Loucy (cell line): ENCODE measurements at regions not wholly inside any gene's neighbourhood (a gene's known extent, or its start where the extent isn't known, plus 50 kb on each side); places are given as distances from the start of the nearest gene placed in this dataset.

Experiments
- H2AFZ ChIP-seq: fragments of 200-600 bp; sonication (generic); 2 replicates; pipeline ENCODE4 v1.6.0; 2016; ENCODE audit warnings: antibody characterized with exemption, mild to moderate bottlenecking, low read length, moderate library complexity
- H3F3A ChIP-seq: fragments of 200-600 bp; 2 replicates; pipeline ENCODE4 v1.6.0; 2016; ENCODE audit warnings: antibody characterized with exemption, low read depth, mild to moderate bottlenecking
- H3K27me3 ChIP-seq: fragments of 200-600 bp; sonication (generic); 2 replicates; pipeline ENCODE4 v1.6.1; 2014; ENCODE audit warnings: low read length, mild to moderate bottlenecking; ENCODE audit not compliant: insufficient read depth, poor library complexity, severe bottlenecking
- H3K36me3 ChIP-seq: fragments of 200-600 bp; sonication (generic); 2 replicates; pipeline ENCODE4 v1.6.1; 2016; ENCODE audit warnings: low read length; ENCODE audit not compliant: insufficient read depth
- H3K4me1 ChIP-seq: fragments of 200-600 bp; sonication (generic); 2 replicates; pipeline ENCODE4 v1.5.1; 2014; ENCODE audit warnings: low read length, mild to moderate bottlenecking; ENCODE audit not compliant: insufficient read depth, poor library complexity, severe bottlenecking
- H3K4me2 ChIP-seq: fragments of 200-600 bp; sonication (generic); 2 replicates; pipeline ENCODE4 v1.6.0; 2014; ENCODE audit warnings: antibody characterized with exemption, low read length, low read depth, mild to moderate bottlenecking; ENCODE audit not compliant: poor library complexity, severe bottlenecking
- H3K4me3 ChIP-seq: fragments of 200-600 bp; sonication (generic); 2 replicates; pipeline ENCODE4 v1.5.1; 2014; ENCODE audit warnings: low read length, mild to moderate bottlenecking, mixed read lengths; ENCODE audit not compliant: poor library complexity, severe bottlenecking
- H3K79me2 ChIP-seq: fragments of 200-600 bp; sonication (generic); 2 replicates; pipeline ENCODE4 v1.6.1; 2014; ENCODE audit warnings: low read length; ENCODE audit not compliant: insufficient read depth
- H3K9ac ChIP-seq: fragments of 200-600 bp; sonication (generic); 2 replicates; pipeline ENCODE4 v1.6.0; 2014; ENCODE audit warnings: mild to moderate bottlenecking, low read depth, low read length, moderate library complexity; ENCODE audit not compliant: poor library complexity, severe bottlenecking
- H3K9me2 ChIP-seq: fragments of 200-600 bp; sonication (generic); replicated peaks from 2 replicates; pipeline ENCODE4 v1.6.1; 2016; ENCODE audit warnings: low read depth, low read length, mixed read lengths
- H3K9me3 ChIP-seq: fragments of 200-600 bp; sonication (generic); 2 replicates; pipeline ENCODE4 v1.6.1; 2014; ENCODE audit warnings: mild to moderate bottlenecking, antibody characterized with exemption, low read length, low read depth; ENCODE audit not compliant: insufficient read depth
- H4K20me1 ChIP-seq: fragments of 200-600 bp; sonication (generic); 2 replicates; pipeline ENCODE4 v1.6.0; 2014; ENCODE audit warnings: antibody characterized with exemption, low read length, mild to moderate bottlenecking; ENCODE audit not compliant: insufficient read depth, poor library complexity, severe bottlenecking
- EZH2phosphoT487 ChIP-seq: fragments of 200-600 bp; IDR thresholded peaks from 2 replicates; pipeline ENCODE4 v1.6.1; 2018; ENCODE audit warnings: antibody characterized with exemption, mild to moderate bottlenecking, moderate library complexity, borderline replicate concordance
- TF ChIP-seq, protein P1 (sequence below): fragments of 200-600 bp; sonication (generic); conservative IDR thresholded peaks from 2 replicates; pipeline ENCODE4 v1.5.1; 2014; ENCODE audit warnings: mild to moderate bottlenecking, antibody characterized with exemption, low read length

- TF ChIP-seq EZH2phosphoT487, result no peak
- TF ChIP-seq, protein P1, sequence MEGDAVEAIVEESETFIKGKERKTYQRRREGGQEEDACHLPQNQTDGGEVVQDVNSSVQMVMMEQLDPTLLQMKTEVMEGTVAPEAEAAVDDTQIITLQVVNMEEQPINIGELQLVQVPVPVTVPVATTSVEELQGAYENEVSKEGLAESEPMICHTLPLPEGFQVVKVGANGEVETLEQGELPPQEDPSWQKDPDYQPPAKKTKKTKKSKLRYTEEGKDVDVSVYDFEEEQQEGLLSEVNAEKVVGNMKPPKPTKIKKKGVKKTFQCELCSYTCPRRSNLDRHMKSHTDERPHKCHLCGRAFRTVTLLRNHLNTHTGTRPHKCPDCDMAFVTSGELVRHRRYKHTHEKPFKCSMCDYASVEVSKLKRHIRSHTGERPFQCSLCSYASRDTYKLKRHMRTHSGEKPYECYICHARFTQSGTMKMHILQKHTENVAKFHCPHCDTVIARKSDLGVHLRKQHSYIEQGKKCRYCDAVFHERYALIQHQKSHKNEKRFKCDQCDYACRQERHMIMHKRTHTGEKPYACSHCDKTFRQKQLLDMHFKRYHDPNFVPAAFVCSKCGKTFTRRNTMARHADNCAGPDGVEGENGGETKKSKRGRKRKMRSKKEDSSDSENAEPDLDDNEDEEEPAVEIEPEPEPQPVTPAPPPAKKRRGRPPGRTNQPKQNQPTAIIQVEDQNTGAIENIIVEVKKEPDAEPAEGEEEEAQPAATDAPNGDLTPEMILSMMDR, result no peak
Measured at GRCh38 chr13:33640832-33641231, 177.1 kb upstream of the RFC3 start.

GRCh38 chr13:33642374-33643065 lies 175.4 kb upstream of the RFC3 start:
- H3F3A ChIP-seq, result no peaks in the 10 kb centered on the region
- H3K4me1 ChIP-seq, result no peaks in the 10 kb centered on the region
- H3K9me3 ChIP-seq, result no peaks in the 10 kb centered on the region; the same call in 1 of the 2 replicates
- no peaks in the 10 kb centered on the region for H3K36me3 ChIP-seq
- no peak for TF ChIP-seq EZH2phosphoT487
- TF ChIP-seq, protein P1, result no peak
- no peaks in the 10 kb centered on the region for H3K9me2 ChIP-seq
- H2AFZ ChIP-seq, result no peak overlapping the region
- no peak overlapping the region for H3K4me2 ChIP-seq
- no peaks in the 10 kb centered on the region for H3K27me3 ChIP-seq
- no peak overlapping the region for H3K9ac ChIP-seq
- no peaks in the 10 kb centered on the region for H4K20me1 ChIP-seq
- no peaks in the 10 kb centered on the region for H3K79me2 ChIP-seq
- no peak overlapping the region for H3K4me3 ChIP-seq

More at GRCh38 chr13:33640832-33641231, 177.1 kb upstream of the RFC3 start:
- Histone ChIP-seq H3K4me2 (no peak overlapping the region), H3K27me3 (no peaks in the 10 kb centered on the region), H2AFZ (no peak overlapping the region), H3K9me2 (no peaks in the 10 kb centered on the region), H3K4me3 (no peak overlapping the region), H3K9ac (no peak overlapping the region), H4K20me1 (no peaks in the 10 kb centered on the region), H3K9me3 (no peaks in the 10 kb centered on the region; the same call in 1 of the 2 replicates), H3F3A (no peaks in the 10 kb centered on the region), H3K36me3 (no peaks in the 10 kb centered on the region), H3K4me1 (no peaks in the 10 kb centered on the region), H3K79me2 (no peaks in the 10 kb centered on the region)

DNA sequence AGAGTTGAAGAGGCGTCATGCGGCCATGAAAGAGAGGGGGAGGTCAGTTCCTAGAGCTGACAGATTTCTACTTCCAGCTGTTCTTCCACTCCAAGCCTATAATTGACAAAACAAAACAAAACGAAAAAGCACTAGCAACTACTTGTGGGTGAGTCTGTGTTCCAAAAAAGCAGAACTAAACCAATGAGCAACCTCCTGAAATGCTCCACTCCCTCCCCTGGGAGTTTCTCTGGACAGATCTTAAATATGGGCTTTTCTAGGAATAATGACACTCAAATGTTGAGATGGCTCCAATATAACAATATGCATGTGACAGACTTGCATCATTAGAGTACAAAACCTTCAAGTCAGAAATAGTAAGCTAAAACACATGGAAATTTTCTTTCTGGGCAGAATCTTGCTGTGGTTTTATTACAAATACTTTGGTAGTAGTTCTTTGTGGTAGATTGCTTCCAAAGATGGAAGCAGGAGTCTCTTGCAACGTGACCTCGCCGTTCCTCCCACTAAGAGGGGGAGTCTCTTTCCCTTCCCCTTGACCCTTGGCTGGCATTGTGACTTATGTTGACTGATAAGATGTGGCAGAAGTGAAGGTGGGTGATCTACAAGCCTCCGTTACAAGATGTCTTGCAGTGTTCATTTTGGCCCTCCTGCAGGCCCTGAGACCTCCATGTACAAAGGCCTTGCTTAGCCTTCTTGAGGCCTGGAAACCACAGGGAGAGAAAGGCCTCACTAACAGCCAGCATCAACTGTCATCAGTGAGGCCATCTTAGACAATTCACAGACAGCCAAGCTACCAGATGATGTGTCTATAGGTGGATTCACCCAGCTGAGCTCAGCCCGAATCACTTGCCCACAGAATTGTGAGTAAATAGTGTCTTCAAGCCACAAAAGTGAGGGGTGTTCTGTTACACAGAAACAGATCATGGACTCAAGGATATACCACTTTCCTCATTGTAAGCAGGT lies 173.1 kb upstream of the RFC3 start:
- no peaks in the 10 kb centered on the region for H3K36me3 ChIP-seq
- H3K9me2 ChIP-seq, result no peaks in the 10 kb centered on the region
- TF ChIP-seq, protein P1, result no peak
- TF ChIP-seq EZH2phosphoT487, result no peak
- no peaks in the 10 kb centered on the region for H4K20me1 ChIP-seq
- H3K4me1 ChIP-seq, result no peaks in the 10 kb centered on the region
- H3K4me3 ChIP-seq, result no peak overlapping the region
- no peaks in the 10 kb centered on the region for H3F3A ChIP-seq
- H2AFZ ChIP-seq, result no peak overlapping the region
- no peak overlapping the region for H3K9ac ChIP-seq
- no peaks in the 10 kb centered on the region for H3K27me3 ChIP-seq
- H3K79me2 ChIP-seq, result no peaks in the 10 kb centered on the region
- H3K9me3 ChIP-seq, result no peaks in the 10 kb centered on the region; the same call in 1 of the 2 replicates
- no peak overlapping the region for H3K4me2 ChIP-seq
